ENCODE measurements at regions not wholly inside any gene's neighbourhood (a gene's known extent, or its start where the extent isn't known, plus 50 kb on each side); places are given as distances from the start of the nearest gene placed in this dataset.

DNA sequence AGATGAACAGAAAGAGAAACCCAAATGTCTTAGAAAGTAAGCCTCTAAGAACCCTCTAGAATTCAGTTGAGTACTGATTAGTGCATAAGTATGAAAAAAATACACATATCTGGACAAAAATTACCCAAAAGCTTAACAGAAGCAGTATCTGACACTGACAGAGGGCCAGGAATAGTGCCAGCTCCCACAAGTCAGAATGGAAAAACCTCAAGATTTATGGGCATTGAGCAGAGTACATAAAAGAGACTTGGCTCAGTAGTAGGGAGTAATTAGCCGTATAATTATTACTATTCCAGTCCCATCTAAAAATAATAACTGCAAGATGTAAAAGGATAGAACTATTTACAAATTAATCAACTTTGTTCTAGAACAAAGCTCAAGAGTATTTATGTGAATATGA, 834.5 kb downstream of the FAM181B start:
- no peak overlapping the region for H3K4me2 ChIP-seq (ENCODE audit: low read length)
- H3K36me3 ChIP-seq (ENCODE audit: low read depth, low read length) = no peaks in the 10 kb centered on the region
- no peaks in the 10 kb centered on the region for H3K79me2 ChIP-seq (ENCODE audit: low read length)
- H3K4me1 ChIP-seq (ENCODE audit: insufficient read depth, low read length) = no peaks in the 10 kb centered on the region
- BruUV-seq (replicated peaks) = no TSS peak
- H3K9me2 ChIP-seq (replicated peaks; ENCODE audit: low read length) = no peaks in the 10 kb centered on the region
- TF ChIP-seq, protein P1, sequence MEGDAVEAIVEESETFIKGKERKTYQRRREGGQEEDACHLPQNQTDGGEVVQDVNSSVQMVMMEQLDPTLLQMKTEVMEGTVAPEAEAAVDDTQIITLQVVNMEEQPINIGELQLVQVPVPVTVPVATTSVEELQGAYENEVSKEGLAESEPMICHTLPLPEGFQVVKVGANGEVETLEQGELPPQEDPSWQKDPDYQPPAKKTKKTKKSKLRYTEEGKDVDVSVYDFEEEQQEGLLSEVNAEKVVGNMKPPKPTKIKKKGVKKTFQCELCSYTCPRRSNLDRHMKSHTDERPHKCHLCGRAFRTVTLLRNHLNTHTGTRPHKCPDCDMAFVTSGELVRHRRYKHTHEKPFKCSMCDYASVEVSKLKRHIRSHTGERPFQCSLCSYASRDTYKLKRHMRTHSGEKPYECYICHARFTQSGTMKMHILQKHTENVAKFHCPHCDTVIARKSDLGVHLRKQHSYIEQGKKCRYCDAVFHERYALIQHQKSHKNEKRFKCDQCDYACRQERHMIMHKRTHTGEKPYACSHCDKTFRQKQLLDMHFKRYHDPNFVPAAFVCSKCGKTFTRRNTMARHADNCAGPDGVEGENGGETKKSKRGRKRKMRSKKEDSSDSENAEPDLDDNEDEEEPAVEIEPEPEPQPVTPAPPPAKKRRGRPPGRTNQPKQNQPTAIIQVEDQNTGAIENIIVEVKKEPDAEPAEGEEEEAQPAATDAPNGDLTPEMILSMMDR (conservative IDR thresholded peaks at IDR 0.05; ENCODE audit: low read depth, low read length) = no peak
- H2AFZ ChIP-seq (ENCODE audit: low read length) = no peak overlapping the region
- no peak overlapping the region for H3K9ac ChIP-seq (ENCODE audit: low read length)
- H3F3A ChIP-seq (ENCODE audit: low read length, unreplicated experiment) = no peaks in the 10 kb centered on the region
- H3K9me3 ChIP-seq (ENCODE audit: low read length) = peaks cover 16% of the 10 kb centered on the region
- no peaks in the 10 kb centered on the region for H3K27me3 ChIP-seq (ENCODE audit: low read length)
- no peak overlapping the region for H3K27ac ChIP-seq (ENCODE audit: low read length)
- DNase-seq (no peak), ATAC-seq (no peak)
- ChIA-PET CTCF (no interaction called here), POLR2A (ENCODE audit: unreplicated experiment) (no interaction called here)
- no peaks in the 10 kb centered on the region for H4K20me1 ChIP-seq (ENCODE audit: low read length)
- intact Hi-C loops (cut with micrococcal nuclease) = no loop called here
- H3K4me3 ChIP-seq (ENCODE audit: low read length) = no peak overlapping the region

GRCh38 chr11:81897639-81898038, 836.0 kb downstream of the FAM181B start:
- no peaks in the 10 kb centered on the region for H3K36me3 ChIP-seq (ENCODE audit: low read depth, low read length)
- no peak overlapping the region for H2AFZ ChIP-seq (ENCODE audit: low read length)
- DNase-seq (no peak), ATAC-seq (no peak)
- peaks cover 26% of the 10 kb centered on the region for H3K9me3 ChIP-seq (ENCODE audit: low read length)
- intact Hi-C loops (cut with micrococcal nuclease) = no loop called here
- no peaks in the 10 kb centered on the region for H3K79me2 ChIP-seq (ENCODE audit: low read length)
- H3K9me2 ChIP-seq (replicated peaks; ENCODE audit: low read length) = no peaks in the 10 kb centered on the region
- no peaks in the 10 kb centered on the region for H3K4me1 ChIP-seq (ENCODE audit: insufficient read depth, low read length)
- H3K27me3 ChIP-seq (ENCODE audit: low read length) = no peaks in the 10 kb centered on the region
- H3K27ac ChIP-seq (ENCODE audit: low read length) = no peak overlapping the region
- ChIA-PET CTCF (no interaction called here), POLR2A (ENCODE audit: unreplicated experiment) (no interaction called here)
- H3F3A ChIP-seq (ENCODE audit: low read length, unreplicated experiment) = no peaks in the 10 kb centered on the region
- no peak overlapping the region for H3K9ac ChIP-seq (ENCODE audit: low read length)
- no peak overlapping the region for H3K4me2 ChIP-seq (ENCODE audit: low read length)
- H3K4me3 ChIP-seq (ENCODE audit: low read length) = no peak overlapping the region
- H4K20me1 ChIP-seq (ENCODE audit: low read length) = no peaks in the 10 kb centered on the region
- TF ChIP-seq EZH2 (IDR thresholded peaks at IDR 0.05; ENCODE audit: low read length, unreplicated experiment) = no peak
- TF ChIP-seq EZH2phosphoT487 (IDR thresholded peaks at IDR 0.05; ENCODE audit: borderline replicate concordance, low read length) = no peak
- TF ChIP-seq, protein P1 (conservative IDR thresholded peaks at IDR 0.05; ENCODE audit: low read depth, low read length) = no peak
- no TSS peak for BruUV-seq (replicated peaks)

DNA sequence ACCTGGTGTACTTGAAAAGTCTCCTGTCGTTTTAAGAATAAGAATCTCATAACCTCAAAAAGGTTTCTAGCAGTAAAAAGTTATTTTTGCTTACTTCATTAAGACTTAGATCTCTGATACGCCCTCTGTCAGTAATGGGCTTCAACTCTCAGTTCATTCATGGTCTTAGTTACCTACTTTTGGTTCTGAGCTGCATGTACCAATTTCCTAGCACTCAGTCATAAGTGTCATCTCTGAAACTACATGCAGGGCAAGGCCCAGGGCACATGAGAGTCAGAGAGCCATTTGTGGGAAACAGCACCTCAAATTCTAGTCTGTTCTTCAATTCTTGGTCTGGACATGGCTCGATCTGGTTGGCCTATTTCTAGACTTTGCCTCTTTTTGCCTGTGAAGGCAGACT, 838.4 kb downstream of the FAM181B start:
- no peak overlapping the region for H3K9ac ChIP-seq (ENCODE audit: low read length)
- no peak overlapping the region for H3K4me2 ChIP-seq (ENCODE audit: low read length)
- no peaks in the 10 kb centered on the region for H3K36me3 ChIP-seq (ENCODE audit: low read depth, low read length)
- no peaks in the 10 kb centered on the region for H3K79me2 ChIP-seq (ENCODE audit: low read length)
- no peaks in the 10 kb centered on the region for H3K27me3 ChIP-seq (ENCODE audit: low read length)
- intact Hi-C loops (cut with micrococcal nuclease) = no loop called here
- no peaks in the 10 kb centered on the region for H4K20me1 ChIP-seq (ENCODE audit: low read length)
- POLR2A ChIA-PET (ENCODE audit: unreplicated experiment) = no interaction called here
- no peaks in the 10 kb centered on the region for H3K9me2 ChIP-seq (replicated peaks; ENCODE audit: low read length)
- TF ChIP-seq EZH2phosphoT487 (IDR thresholded peaks at IDR 0.05; ENCODE audit: borderline replicate concordance, low read length) (no peak), EZH2 (IDR thresholded peaks at IDR 0.05; ENCODE audit: low read length, unreplicated experiment) (no peak)
- TF ChIP-seq, protein P1 (conservative IDR thresholded peaks at IDR 0.05; ENCODE audit: low read depth, low read length) = no peak
- CTCF ChIA-PET = no interaction called here
- no peak overlapping the region for H2AFZ ChIP-seq (ENCODE audit: low read length)
- no peaks in the 10 kb centered on the region for H3F3A ChIP-seq (ENCODE audit: low read length, unreplicated experiment)
- DNase-seq = no peak
- BruUV-seq (replicated peaks) = no TSS peak
- H3K4me3 ChIP-seq (ENCODE audit: low read length) = no peak overlapping the region
- ATAC-seq = no peak
- H3K9me3 ChIP-seq (ENCODE audit: low read length) = peaks cover 32% of the 10 kb centered on the region
- H3K4me1 ChIP-seq (ENCODE audit: insufficient read depth, low read length) = no peaks in the 10 kb centered on the region
- no peak overlapping the region for H3K27ac ChIP-seq (ENCODE audit: low read length)

All from PC-3 (cell line).